NOMO-1 (cell line): ENCODE measurements at regions not wholly inside any gene's neighbourhood (a gene's known extent, or its start where the extent isn't known, plus 50 kb on each side); places are given as distances from the start of the nearest gene placed in this dataset.
"Not testable (repeated sequence)": the region's sequence is repeated elsewhere in the genome, so short reads cannot be mapped to it uniquely, and the experiment has no call there.

Source experiments
- DNase-seq, 2 experiments: peaks; one replicate each; lab custom pipeline; 2025; ENCODE audit not compliant: unreplicated experiment in 2 of 2; lab: John Stamatoyannopoulos, UW

DNA sequence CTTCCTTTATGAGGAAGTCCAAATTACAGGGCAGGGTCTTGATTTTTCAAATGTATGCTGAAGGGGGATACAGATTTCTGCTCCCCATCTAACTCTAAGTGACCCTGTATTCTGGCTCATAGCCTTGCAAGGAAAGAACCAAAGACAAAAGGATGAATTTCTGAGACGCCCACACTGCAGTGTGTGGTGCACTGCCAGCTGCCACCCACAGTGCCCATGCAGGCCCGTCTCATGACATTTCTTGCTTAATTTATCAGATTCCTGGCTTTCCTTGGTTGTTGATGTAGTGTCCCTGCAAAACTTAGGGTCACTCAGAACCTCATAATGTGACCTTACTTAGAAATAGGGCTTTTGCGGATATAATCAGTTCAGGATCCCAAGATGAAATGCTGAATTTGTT is 68.0 kb downstream of the CBLN4 start:
- no peak for DNase-seq

DNA sequence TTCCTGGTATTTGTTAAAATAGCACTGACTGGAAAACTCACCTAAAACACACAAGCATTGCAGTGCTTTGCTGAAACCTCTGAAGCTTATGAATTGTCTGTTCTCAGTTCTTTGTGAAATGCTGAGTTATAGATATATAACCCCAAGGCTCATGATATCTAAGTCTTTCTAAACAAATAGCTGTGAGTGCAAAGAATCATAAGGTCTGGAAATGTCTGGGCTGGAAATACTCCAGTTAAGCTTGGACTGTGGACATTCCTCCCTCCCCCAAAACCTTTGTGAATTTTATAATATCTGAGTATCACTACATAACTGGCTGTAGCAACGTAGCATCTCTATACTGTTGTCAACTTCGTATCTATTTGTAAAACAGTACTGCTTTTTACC is 69.1 kb downstream of the CBLN4 start:
- no peak for DNase-seq

- no peak for DNase-seq
Measured at GRCh38 chr20:55935448-55936208, 69.7 kb downstream of the CBLN4 start.

DNA sequence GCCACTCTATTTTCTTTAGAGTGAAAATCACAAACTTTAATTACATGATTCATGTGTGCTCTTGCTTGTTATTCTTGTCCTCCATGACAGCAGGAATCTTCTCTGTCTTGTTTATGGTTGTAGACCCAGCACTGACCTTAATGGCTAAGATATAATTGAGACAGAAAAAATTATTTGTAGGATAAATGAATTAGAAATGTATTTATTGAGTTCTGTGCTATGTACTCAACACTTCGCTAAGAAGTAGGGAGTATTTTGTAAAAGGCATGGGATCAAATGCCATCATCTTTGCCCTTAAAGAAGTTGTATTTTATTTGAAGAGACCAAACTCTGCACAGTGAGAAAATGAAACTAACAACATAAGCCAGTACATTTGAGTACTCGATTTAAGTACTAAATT is 71.2 kb downstream of the CBLN4 start:
- DNase-seq, result no peak

DNA sequence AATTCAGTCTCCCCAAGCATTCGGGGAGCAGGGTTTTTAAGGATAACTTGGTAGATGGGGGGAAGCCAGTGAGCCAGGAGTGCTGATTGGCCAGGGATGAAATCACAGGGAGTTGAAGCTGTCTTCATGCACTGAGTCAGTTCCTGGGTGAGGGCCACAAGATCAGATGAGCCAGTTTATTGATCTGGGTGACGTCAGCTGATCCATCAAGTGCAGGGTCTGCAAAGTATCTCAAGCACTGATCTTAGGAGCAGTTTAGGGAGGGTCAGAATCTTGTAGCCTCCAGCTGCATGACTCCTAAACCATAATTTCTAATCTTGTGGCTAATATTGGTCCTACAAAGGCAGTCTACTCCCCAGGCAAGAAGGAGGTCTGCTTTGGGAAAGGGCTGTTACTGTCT is 74.4 kb downstream of the CBLN4 start:
- DNase-seq, result not testable (repeated sequence)

DNA sequence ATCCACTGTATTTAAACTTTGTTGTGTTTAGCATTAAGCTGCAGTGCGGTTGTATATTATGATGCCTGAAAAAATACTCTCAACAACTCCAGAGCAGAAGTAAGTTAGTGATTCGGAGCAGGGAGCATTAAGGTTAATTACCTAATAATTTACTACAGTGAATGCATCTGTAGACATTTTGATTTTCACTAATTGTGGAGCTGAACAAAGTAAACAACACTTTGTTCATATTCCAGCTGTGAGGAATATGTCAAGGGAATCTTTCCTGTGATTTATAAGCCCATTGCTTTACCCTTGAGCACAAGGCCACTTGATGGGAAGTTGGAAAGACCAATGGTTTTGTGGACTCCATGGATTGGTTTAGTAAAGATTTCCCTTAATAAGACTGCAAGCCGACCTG is 77.1 kb downstream of the CBLN4 start:
- no peak for DNase-seq

DNA sequence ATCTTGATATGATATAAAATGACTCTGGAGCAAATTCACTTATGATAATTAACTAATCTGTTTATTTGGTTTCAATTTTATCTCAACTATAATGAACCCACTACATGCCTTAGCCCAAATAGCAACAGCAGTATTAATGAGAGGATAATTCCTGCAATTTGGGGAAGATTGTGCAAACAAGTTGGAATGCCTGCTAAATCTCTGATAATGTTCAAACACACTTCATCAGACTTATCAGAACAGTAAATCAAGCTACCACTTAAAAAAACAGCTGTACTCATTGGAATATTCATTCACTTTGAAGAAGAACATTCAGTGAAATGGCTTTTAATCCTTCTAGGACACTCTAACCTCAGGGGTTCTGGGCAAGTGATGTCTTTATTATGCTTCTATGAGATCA is 85.4 kb downstream of the CBLN4 start:
- DNase-seq, result no peak

GRCh38 chr20:55919319-55919718 is 86.0 kb downstream of the CBLN4 start:
- no peak for DNase-seq

DNA sequence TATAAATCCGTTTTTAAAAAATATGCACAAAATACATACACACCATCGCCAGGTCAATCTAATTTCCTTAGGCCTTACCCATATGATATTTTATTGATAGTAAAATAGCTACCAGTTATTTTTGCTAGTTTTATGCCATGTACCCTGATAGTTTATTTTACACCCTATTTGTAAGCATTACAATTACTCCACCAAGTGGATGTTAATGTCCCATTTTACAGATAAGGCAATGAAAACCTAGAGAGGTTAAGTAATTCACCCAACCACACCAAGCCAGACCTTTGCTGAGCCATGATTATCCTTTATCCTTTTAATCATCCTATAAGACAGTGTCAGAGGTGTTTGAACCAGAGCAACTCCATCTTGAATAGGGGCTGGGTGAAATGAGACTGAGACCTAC is 86.8 kb downstream of the CBLN4 start:
- no peak for DNase-seq

- no peak for DNase-seq
Measured at GRCh38 chr20:55893031-55893430, 112.3 kb downstream of the CBLN4 start.

DNA sequence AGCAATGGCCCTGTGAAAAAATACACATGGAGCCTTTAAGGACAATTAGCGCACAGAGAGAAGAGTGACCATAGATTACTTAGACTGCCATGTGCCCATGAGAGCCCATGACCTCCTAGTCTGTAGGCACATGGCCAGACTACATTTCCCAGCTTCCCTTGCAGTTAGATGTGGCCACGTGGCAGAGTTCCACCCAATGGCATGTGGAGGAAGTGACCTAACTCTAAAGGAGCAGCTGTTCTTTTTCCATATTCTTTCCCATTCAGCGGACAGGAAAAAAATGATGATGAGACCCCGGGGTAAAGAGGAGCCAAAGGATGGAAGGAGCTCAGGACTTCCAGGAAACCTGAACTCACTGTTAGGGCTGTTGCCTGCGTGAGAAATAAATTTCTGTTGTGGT is 116.6 kb downstream of the CBLN4 start:
- DNase-seq, result no peak

GRCh38 chr20:55882910-55883309 is 122.4 kb downstream of the CBLN4 start:
- no peak for DNase-seq

DNA sequence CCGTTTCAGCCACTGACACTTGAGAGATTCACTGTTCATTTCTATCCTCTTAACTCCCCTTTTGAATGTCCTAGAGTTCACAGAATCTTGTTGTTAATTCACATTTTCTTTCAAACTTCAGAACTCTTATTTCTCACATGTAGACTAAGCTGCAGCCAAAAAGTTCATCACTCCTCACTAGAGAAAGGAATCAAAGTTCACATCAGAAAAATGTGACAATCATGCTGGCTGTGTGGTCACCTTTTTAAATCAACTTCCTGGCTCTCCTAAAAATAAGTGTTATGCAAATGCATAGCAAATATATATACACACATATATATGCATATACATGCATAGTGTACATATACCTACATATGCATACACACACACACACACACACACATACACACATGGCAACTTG is 123.0 kb downstream of the CBLN4 start:
- DNase-seq, result no peak

DNA sequence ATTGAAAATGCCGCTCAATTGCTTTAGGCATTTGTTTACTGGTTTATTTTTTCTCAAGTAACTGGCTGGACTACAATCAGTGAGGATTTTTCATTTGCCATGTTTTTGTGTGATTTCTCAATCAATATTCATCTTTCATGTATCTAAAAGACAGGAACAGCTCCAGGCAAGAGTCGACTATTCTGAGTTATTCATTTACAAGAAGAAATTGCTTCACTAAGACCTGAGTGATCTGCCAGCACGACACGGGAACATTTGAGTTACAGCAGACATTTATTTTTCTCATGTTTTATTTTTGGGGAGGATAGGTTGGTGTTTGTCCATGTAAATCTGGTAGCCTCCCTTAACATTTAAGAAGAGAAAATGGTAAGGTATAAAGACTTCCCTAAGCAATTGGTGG is 124.1 kb downstream of the CBLN4 start:
- no peak for DNase-seq

DNA sequence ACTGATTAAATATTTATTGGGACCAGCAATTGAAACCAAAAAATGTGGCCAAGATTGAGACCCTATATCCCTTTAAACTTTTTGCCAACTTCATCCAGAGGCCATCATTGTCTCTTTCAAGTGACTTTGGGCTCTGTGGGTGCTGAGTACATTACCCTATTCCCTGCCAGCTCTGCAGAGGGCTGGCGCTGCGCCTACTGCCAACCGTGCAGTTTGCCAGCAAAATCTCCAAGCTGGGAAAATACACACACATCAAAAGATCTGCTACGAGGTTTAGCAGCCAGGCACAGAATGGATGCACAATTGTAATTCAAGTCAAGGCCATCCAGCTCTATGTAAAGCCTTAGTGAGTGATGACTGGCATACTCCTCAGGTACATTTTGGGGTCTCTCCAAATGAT is 125.0 kb downstream of the CBLN4 start:
- DNase-seq, result no peak

GRCh38 chr20:55855052-55855451 is 150.3 kb downstream of the CBLN4 start:
- no peak for DNase-seq

- DNase-seq, result no peak
Measured at GRCh38 chr20:55830121-55830827, 175.0 kb downstream of the CBLN4 start.

DNA sequence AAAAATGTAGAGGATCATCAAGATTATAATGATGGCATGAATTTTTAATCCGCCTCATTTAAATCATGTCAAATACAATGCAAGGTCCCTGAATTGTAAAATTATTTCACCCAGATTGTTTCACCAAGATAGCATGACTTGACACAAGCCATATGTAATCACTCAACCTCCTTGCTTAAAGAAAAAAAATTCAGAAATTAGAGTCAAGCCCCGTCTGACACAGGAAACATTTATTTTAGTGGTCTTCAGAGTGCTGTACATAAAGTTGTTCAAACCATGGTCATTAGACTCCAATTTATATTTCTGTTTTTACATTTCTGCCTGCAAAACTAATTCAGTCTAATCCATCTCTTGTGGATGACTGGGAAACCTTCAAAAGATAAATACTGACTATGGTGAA is 200.2 kb downstream of the CBLN4 start:
- DNase-seq, result no peak

- no peak for DNase-seq
Measured at GRCh38 chr20:55800552-55801245, 204.6 kb downstream of the CBLN4 start.

DNA sequence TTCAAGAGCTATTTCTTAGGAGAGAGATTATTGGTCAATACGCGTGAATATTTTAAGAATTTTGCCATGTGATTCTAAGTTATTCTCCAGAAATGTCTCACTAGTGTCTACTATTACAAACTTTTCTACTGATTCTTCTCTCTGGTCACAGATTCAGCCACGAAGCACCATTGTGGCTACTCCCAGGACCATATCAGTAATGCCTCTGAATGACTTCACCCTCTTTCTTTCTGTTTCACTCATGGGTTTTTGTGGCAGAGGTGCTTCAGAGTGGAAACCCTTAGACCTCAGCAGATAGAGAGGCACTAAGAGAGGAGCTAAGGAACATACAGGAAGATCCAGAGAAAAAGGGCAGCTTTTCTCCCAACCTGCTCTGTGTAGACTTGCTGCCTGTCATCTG is 211.3 kb downstream of the CBLN4 start:
- DNase-seq, result no peak

DNA sequence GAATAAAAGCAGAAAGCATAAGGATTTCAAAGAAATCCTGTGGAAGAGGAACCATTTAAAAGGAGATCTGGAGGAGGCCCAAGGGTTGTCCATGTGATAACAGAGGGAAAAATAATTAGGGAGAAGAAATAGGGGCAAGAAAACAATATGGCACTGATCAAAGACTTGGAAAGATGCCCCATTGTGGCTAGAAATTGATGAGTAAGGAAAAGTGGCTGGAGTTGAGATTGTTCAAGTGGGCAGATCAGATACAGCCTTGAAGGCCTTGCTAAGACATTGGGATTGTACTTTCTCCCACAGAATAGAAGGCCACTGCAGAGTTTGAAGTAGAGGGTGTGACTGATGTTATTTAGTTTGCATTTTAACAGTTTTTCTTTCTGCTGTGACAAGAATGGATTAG is 213.3 kb downstream of the CBLN4 start:
- DNase-seq, result no peak

GRCh38 chr20:55790178-55790577 is 215.1 kb downstream of the CBLN4 start:
- no peak for DNase-seq
